ENCODE measurements at regions not wholly inside any gene's neighbourhood (a gene's known extent, or its start where the extent isn't known, plus 50 kb on each side); places are given as distances from the start of the nearest gene placed in this dataset.

DNA sequence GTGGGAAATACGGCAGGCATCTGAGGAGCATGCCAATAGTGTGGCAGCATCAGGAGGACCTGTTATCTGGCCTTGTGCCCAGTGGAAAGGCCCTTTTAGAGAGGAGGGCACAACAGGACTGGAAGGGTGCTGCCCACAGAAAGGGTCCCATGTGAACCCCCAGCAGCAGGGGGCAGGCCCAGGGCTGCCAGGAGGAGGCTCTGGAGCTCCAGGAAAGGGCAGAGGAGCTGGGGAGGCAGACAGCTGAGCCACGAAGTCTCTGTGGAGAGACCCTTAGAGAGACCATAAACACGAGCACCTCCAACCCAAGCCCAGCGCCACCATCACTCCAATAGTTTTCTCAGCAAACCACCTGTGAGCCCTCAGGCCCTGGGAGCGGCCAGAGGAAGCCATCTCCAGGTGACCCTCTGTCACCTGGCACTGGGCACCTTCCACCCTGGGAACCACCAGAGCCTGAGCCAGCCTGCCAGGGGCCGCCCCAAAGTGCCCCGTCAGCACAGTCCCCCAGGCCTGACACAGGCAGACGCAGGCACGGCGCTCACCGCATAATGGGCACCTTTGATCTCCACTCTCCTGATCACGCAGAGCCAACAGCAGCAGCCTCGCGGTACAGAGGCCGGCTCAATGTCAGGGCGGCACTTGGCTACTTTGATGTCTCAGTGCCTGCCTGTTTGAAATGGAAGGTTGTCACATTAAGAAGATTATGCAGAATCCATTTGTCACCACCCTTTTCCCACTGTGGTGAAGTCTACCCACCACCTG lies 162.5 kb upstream of the RAB6C start:
- TF ChIP-seq POLR2A (IDR thresholded peaks at IDR 0.05), result no peak
- TF ChIP-seq, protein P1, sequence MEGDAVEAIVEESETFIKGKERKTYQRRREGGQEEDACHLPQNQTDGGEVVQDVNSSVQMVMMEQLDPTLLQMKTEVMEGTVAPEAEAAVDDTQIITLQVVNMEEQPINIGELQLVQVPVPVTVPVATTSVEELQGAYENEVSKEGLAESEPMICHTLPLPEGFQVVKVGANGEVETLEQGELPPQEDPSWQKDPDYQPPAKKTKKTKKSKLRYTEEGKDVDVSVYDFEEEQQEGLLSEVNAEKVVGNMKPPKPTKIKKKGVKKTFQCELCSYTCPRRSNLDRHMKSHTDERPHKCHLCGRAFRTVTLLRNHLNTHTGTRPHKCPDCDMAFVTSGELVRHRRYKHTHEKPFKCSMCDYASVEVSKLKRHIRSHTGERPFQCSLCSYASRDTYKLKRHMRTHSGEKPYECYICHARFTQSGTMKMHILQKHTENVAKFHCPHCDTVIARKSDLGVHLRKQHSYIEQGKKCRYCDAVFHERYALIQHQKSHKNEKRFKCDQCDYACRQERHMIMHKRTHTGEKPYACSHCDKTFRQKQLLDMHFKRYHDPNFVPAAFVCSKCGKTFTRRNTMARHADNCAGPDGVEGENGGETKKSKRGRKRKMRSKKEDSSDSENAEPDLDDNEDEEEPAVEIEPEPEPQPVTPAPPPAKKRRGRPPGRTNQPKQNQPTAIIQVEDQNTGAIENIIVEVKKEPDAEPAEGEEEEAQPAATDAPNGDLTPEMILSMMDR (IDR thresholded peaks at IDR 0.05), result no peak
